ENCODE measurements at regions not wholly inside any gene's neighbourhood (a gene's known extent, or its start where the extent isn't known, plus 50 kb on each side); places are given as distances from the start of the nearest gene placed in this dataset.

GRCh38 chr21:17429936-17430335 is 82.9 kb upstream of the CXADR start:
- no peak overlapping the region for H3K27ac Mint-ChIP-seq (ENCODE audit: unreplicated experiment)

GRCh38 chr21:17432732-17433057 is 80.1 kb upstream of the CXADR start:
- TF ChIP-seq, protein P1, sequence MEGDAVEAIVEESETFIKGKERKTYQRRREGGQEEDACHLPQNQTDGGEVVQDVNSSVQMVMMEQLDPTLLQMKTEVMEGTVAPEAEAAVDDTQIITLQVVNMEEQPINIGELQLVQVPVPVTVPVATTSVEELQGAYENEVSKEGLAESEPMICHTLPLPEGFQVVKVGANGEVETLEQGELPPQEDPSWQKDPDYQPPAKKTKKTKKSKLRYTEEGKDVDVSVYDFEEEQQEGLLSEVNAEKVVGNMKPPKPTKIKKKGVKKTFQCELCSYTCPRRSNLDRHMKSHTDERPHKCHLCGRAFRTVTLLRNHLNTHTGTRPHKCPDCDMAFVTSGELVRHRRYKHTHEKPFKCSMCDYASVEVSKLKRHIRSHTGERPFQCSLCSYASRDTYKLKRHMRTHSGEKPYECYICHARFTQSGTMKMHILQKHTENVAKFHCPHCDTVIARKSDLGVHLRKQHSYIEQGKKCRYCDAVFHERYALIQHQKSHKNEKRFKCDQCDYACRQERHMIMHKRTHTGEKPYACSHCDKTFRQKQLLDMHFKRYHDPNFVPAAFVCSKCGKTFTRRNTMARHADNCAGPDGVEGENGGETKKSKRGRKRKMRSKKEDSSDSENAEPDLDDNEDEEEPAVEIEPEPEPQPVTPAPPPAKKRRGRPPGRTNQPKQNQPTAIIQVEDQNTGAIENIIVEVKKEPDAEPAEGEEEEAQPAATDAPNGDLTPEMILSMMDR (IDR thresholded peaks at IDR 0.05): no peak
- Mint-ChIP-seq H3K27ac (ENCODE audit: unreplicated experiment) (no peak overlapping the region), H3K27me3 (ENCODE audit: low read depth) (peaks cover 11% of the 10 kb centered on the region), H3K4me1 (ENCODE audit: low read depth) (no peaks in the 10 kb centered on the region), H3K36me3 (ENCODE audit: low read depth) (no peaks in the 10 kb centered on the region), H3K9me3 (ENCODE audit: low read depth) (no peaks in the 10 kb centered on the region), H3K4me3 (ENCODE audit: unreplicated experiment) (no peak overlapping the region)
- no peak for DNase-seq (ENCODE audit: low spot score)

More at GRCh38 chr21:17429936-17430335, 82.9 kb upstream of the CXADR start:
- H3K4me1 Mint-ChIP-seq (ENCODE audit: low read depth): no peaks in the 10 kb centered on the region
- H3K27me3 Mint-ChIP-seq (ENCODE audit: low read depth): peaks cover 3% of the 10 kb centered on the region
- H3K36me3 Mint-ChIP-seq (ENCODE audit: low read depth): no peaks in the 10 kb centered on the region
- no peak for DNase-seq (ENCODE audit: low spot score)
- H3K9me3 Mint-ChIP-seq (ENCODE audit: low read depth): peaks cover 4% of the 10 kb centered on the region
- H3K4me3 Mint-ChIP-seq (ENCODE audit: unreplicated experiment): no peak overlapping the region
- TF ChIP-seq, protein P1 (IDR thresholded peaks at IDR 0.05): no peak

DNA sequence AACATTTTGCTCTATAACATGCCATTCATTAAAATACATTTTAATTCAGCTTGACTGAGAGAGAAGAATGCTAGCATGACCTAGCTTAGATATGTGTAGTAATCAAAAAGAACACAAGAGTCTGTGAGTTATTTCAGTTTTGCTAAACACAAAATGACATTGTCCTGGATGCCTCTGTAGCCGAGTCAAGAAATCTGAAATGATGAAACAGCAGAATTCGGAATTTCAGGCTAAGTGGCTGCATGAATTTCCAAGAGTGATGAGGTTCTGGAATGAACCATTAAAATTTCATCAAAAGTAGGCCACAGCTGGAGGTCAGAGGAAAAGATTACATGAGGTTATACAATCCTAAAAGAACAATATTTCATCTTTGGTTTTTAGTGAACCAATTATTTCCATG is 79.1 kb upstream of the CXADR start:
- Mint-ChIP-seq H3K4me1 (ENCODE audit: low read depth) (no peaks in the 10 kb centered on the region), H3K27me3 (ENCODE audit: low read depth) (peaks cover 19% of the 10 kb centered on the region), H3K36me3 (ENCODE audit: low read depth) (no peaks in the 10 kb centered on the region), H3K27ac (ENCODE audit: unreplicated experiment) (no peak overlapping the region), H3K4me3 (ENCODE audit: unreplicated experiment) (no peak overlapping the region), H3K9me3 (ENCODE audit: low read depth) (no peaks in the 10 kb centered on the region)
- TF ChIP-seq, protein P1 (IDR thresholded peaks at IDR 0.05): no peak
- no peak for DNase-seq (ENCODE audit: low spot score)

- Mint-ChIP-seq H3K4me1 (ENCODE audit: low read depth) (no peaks in the 10 kb centered on the region), H3K9me3 (ENCODE audit: low read depth) (no peaks in the 10 kb centered on the region), H3K27ac (ENCODE audit: unreplicated experiment) (no peak overlapping the region), H3K36me3 (ENCODE audit: low read depth) (no peaks in the 10 kb centered on the region), H3K27me3 (ENCODE audit: low read depth) (peaks cover 26% of the 10 kb centered on the region), H3K4me3 (ENCODE audit: unreplicated experiment) (no peak overlapping the region)
- no peak for DNase-seq (ENCODE audit: low spot score)
- TF ChIP-seq, protein P1 (IDR thresholded peaks at IDR 0.05): no peak
Measured at GRCh38 chr21:17435565-17436543, 77.0 kb upstream of the CXADR start.

DNA sequence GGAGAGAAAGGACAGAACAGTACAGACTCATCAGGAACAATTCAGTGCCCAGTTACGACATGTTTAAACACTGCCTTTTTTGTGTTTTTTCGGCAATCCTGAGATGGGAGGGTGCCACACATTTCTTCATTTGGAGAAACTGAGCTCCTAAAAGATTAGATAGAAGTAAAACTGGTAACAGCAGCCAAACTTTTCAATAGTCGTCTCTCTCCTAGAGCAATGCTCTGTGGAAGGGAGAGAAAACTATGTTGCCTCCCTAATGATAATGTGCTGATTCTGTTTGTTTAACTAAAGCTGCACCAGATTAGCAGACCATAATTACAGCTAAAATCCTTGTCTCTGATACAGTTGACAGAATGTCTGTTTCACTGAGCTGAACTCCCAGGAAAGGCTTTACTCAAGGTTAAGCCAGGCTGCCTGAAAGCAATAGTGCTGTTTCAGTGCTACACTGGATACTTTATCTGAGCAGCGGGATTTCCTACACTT is 76.2 kb upstream of the CXADR start:
- H3K36me3 Mint-ChIP-seq (ENCODE audit: low read depth): no peaks in the 10 kb centered on the region
- H3K27me3 Mint-ChIP-seq (ENCODE audit: low read depth): peaks cover 28% of the 10 kb centered on the region
- TF ChIP-seq, protein P1 (IDR thresholded peaks at IDR 0.05): no peak
- no peak overlapping the region for H3K4me3 Mint-ChIP-seq (ENCODE audit: unreplicated experiment)
- no peaks in the 10 kb centered on the region for H3K9me3 Mint-ChIP-seq (ENCODE audit: low read depth)
- DNase-seq (ENCODE audit: low spot score): no peak
- no peaks in the 10 kb centered on the region for H3K4me1 Mint-ChIP-seq (ENCODE audit: low read depth)
- H3K27ac Mint-ChIP-seq (ENCODE audit: unreplicated experiment): no peak overlapping the region

Data from chondrocyte (in vitro differentiated cells).